ENCODE measurements at regions not wholly inside any gene's neighbourhood (a gene's known extent, or its start where the extent isn't known, plus 50 kb on each side); places are given as distances from the start of the nearest gene placed in this dataset.

GRCh38 chr4:19835429-19835828 is 416.3 kb upstream of the SLIT2 start:
- H3K4me1 ChIP-seq (ENCODE audit: insufficient read depth, low read length, poor library complexity, severe bottlenecking): no peaks in the 10 kb centered on the region
- no peaks in the 10 kb centered on the region for H3K36me3 ChIP-seq (ENCODE audit: insufficient read depth, low read length, poor library complexity, severe bottlenecking)
- no peaks in the 10 kb centered on the region for H3K9me3 ChIP-seq (ENCODE audit: low read depth, low read length, poor library complexity, severe bottlenecking)
- H3K27me3 ChIP-seq (replicated peaks; ENCODE audit: insufficient read depth, low read depth, low read length, poor library complexity): no peaks in the 10 kb centered on the region
- ChIA-PET CTCF (no interaction called here), POLR2A (ENCODE audit: low non-redundant PET) (no interaction called here)
- no peak for DNase-seq (ENCODE audit: low spot score)
- intact Hi-C loops (cut with micrococcal nuclease; ENCODE audit: unreplicated experiment): no loop called here
- BruUV-seq (replicated peaks): no TSS peak
- TF ChIP-seq CTCF (conservative IDR thresholded peaks at IDR 0.05; ENCODE audit: low read depth, low read length) (no peak), EZH2 (IDR thresholded peaks at IDR 0.05; ENCODE audit: borderline replicate concordance, low read depth, low read length, poor library complexity, severe bottlenecking) (no peak)
- H3K27ac ChIP-seq (ENCODE audit: low read depth, low read length, poor library complexity, severe bottlenecking): no peak overlapping the region
- H3K4me3 ChIP-seq (ENCODE audit: low read depth, low read length, poor library complexity, severe bottlenecking): no peak overlapping the region

GRCh38 chr4:19832411-19832810 is 419.3 kb upstream of the SLIT2 start:
- no TSS peak for BruUV-seq (replicated peaks)
- H3K27me3 ChIP-seq (replicated peaks; ENCODE audit: insufficient read depth, low read depth, low read length, poor library complexity): no peaks in the 10 kb centered on the region
- POLR2A ChIA-PET (ENCODE audit: low non-redundant PET): no interaction called here
- CTCF ChIA-PET: no interaction called here
- no peak for DNase-seq (ENCODE audit: low spot score)
- no peaks in the 10 kb centered on the region for H3K9me3 ChIP-seq (ENCODE audit: low read depth, low read length, poor library complexity, severe bottlenecking)
- H3K36me3 ChIP-seq (ENCODE audit: insufficient read depth, low read length, poor library complexity, severe bottlenecking): no peaks in the 10 kb centered on the region
- intact Hi-C loops (cut with micrococcal nuclease; ENCODE audit: unreplicated experiment): no loop called here
- H3K4me1 ChIP-seq (ENCODE audit: insufficient read depth, low read length, poor library complexity, severe bottlenecking): no peaks in the 10 kb centered on the region
- no peak overlapping the region for H3K4me3 ChIP-seq (ENCODE audit: low read depth, low read length, poor library complexity, severe bottlenecking)
- no peak overlapping the region for H3K27ac ChIP-seq (ENCODE audit: low read depth, low read length, poor library complexity, severe bottlenecking)
- no peak for TF ChIP-seq EZH2 (IDR thresholded peaks at IDR 0.05; ENCODE audit: borderline replicate concordance, low read depth, low read length, poor library complexity, severe bottlenecking)
- no peak for TF ChIP-seq CTCF (conservative IDR thresholded peaks at IDR 0.05; ENCODE audit: low read depth, low read length)

GRCh38 chr4:19831644-19832285 is 419.9 kb upstream of the SLIT2 start:
- ChIA-PET CTCF (no interaction called here), POLR2A (ENCODE audit: low non-redundant PET) (no interaction called here)
- intact Hi-C loops (cut with micrococcal nuclease; ENCODE audit: unreplicated experiment): no loop called here
- no peak overlapping the region for H3K27ac ChIP-seq (ENCODE audit: low read depth, low read length, poor library complexity, severe bottlenecking)
- no peaks in the 10 kb centered on the region for H3K36me3 ChIP-seq (ENCODE audit: insufficient read depth, low read length, poor library complexity, severe bottlenecking)
- no peaks in the 10 kb centered on the region for H3K4me1 ChIP-seq (ENCODE audit: insufficient read depth, low read length, poor library complexity, severe bottlenecking)
- H3K27me3 ChIP-seq (replicated peaks; ENCODE audit: insufficient read depth, low read depth, low read length, poor library complexity): no peaks in the 10 kb centered on the region
- H3K9me3 ChIP-seq (ENCODE audit: low read depth, low read length, poor library complexity, severe bottlenecking): no peaks in the 10 kb centered on the region
- H3K4me3 ChIP-seq (ENCODE audit: low read depth, low read length, poor library complexity, severe bottlenecking): no peak overlapping the region
- BruUV-seq (replicated peaks): no TSS peak
- no peak for DNase-seq (ENCODE audit: low spot score)
- no peak for TF ChIP-seq EZH2 (IDR thresholded peaks at IDR 0.05; ENCODE audit: borderline replicate concordance, low read depth, low read length, poor library complexity, severe bottlenecking)
- TF ChIP-seq CTCF (conservative IDR thresholded peaks at IDR 0.05; ENCODE audit: low read depth, low read length): no peak
